Activated gamma-delta T cell treated with anti-CD3 and anti-CD28 coated beads, Interleukin-2, amount 50 U/mL, for 16 hours (primary cell): ENCODE measurements at regions not wholly inside any gene's neighbourhood (a gene's known extent, or its start where the extent isn't known, plus 50 kb on each side); places are given as distances from the start of the nearest gene placed in this dataset.

Experiments
- DNase-seq: peaks from one replicate; pipeline ENCODE4 v3.0.0-alpha.2; 2020; ENCODE audit warnings: low read depth

GRCh38 chr17:79315358-79316105, 240.9 kb downstream of the ENGASE start:
- no peak for DNase-seq

- no peak for DNase-seq
These were observed 240.2 kb downstream of the ENGASE start for GRCh38 chr17:79314617-79315357.

- no peak for DNase-seq
These were observed 236.7 kb downstream of the ENGASE start for GRCh38 chr17:79311373-79311772.

- no peak for DNase-seq
These were observed 232.0 kb downstream of the ENGASE start for GRCh38 chr17:79306424-79307318.

GRCh38 chr17:79305768-79306423, 231.3 kb downstream of the ENGASE start:
- DNase-seq, result no peak

GRCh38 chr17:79305376-79305767, 230.7 kb downstream of the ENGASE start:
- DNase-seq, result no peak

- DNase-seq, result no peak
These were observed 230.3 kb downstream of the ENGASE start for GRCh38 chr17:79304884-79305283.

GRCh38 chr17:79303641-79304205, 229.1 kb downstream of the ENGASE start:
- no peak for DNase-seq

- no peak for DNase-seq
These were observed 226.8 kb downstream of the ENGASE start for GRCh38 chr17:79301469-79301868.

- DNase-seq, result no peak
These were observed 224.7 kb downstream of the ENGASE start for GRCh38 chr17:79299349-79299748.

GRCh38 chr17:79298799-79299198, 224.2 kb downstream of the ENGASE start:
- no peak for DNase-seq

GRCh38 chr17:79296243-79296642, 221.6 kb downstream of the ENGASE start:
- no peak for DNase-seq

GRCh38 chr17:79295307-79295706, 220.7 kb downstream of the ENGASE start:
- DNase-seq, result no peak

- DNase-seq, result no peak
These were observed 219.9 kb downstream of the ENGASE start for GRCh38 chr17:79294459-79295071.

GRCh38 chr17:79292501-79292900, 217.9 kb downstream of the ENGASE start:
- no peak for DNase-seq

- no peak for DNase-seq
These were observed 216.8 kb downstream of the ENGASE start for GRCh38 chr17:79291391-79291790.

GRCh38 chr17:79290726-79291125, 216.1 kb downstream of the ENGASE start:
- DNase-seq, result no peak

GRCh38 chr17:79288950-79289349, 214.3 kb downstream of the ENGASE start:
- no peak for DNase-seq

GRCh38 chr17:79286440-79286839, 211.8 kb downstream of the ENGASE start:
- DNase-seq, result no peak

- DNase-seq, result no peak
These were observed 211.3 kb downstream of the ENGASE start for GRCh38 chr17:79285973-79286372.

GRCh38 chr17:79282294-79282693, 207.7 kb downstream of the ENGASE start:
- no peak for DNase-seq
